H54 (cell line): ENCODE measurements at regions not wholly inside any gene's neighbourhood (a gene's known extent, or its start where the extent isn't known, plus 50 kb on each side); places are given as distances from the start of the nearest gene placed in this dataset.

Experiments used
- DNase-seq: peaks from one replicate; pipeline ENCODE4 v3.0.0; 2011; ENCODE audit warnings: low spot score, mixed read lengths; ENCODE audit not compliant: insufficient read length
- FAIRE-seq: peaks from 3 replicates; lab custom pipeline; 2011; peaks lifted over from hg19 to GRCh38; lab: Jason Lieb, UNC
- POLR2A ChIP-seq: IDR thresholded peaks from 2 replicates; pipeline ENCODE4 v1.6.1; 2011; ENCODE audit warnings: low read depth, mild to moderate bottlenecking, low read length

DNA sequence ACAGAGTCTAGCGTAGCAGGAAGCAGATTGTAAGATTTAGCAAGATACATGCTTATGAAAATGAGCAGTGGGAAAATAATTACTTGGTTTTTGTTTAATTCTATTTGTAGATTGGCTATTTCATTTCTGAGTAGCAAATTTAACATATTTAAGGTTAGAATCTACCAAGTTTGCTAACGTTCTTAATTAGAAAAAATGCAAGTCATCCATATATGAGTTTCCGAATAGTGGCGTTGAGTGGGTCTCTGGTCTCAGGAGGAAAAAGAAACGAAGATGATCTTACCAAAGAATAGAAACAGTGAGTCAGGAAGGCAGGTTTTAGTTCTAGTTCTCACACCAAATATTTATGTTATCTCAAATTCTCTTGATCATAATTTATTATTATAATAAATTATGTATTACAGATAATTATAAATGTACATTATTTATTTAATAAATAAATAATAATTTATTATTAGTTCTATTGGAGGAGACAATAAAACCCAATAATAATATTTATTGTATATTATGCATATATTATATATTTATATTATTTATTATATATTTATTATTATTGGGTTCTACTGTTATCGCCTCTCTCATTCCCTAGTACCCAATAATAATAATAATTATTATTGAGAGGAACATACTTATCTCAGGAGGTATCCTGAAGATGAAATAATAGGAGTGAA lies 194.3 kb upstream of the PITRM1 start:
- no peak for DNase-seq
- no peak for FAIRE-seq
- TF ChIP-seq POLR2A: no peak

DNA sequence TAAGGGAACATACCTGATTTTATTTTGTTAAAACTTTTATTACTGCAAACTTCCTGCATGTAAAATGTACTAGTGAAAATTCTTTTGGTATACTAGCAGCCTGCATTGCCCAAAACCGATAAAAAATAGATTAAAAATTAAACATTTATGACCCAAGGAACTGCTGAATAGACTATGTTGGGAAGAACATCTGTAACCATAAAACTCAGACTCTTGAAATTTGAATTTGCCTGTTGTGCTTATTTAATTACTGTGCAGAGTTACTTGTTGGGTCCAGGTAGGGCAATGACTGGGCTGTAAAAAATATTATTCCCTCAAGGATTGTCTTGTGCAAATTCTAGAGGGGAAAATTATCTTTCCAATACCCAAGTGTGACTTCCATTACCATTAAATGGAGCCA lies 193.5 kb upstream of the PITRM1 start:
- FAIRE-seq: no peak
- TF ChIP-seq POLR2A: no peak
- no peak for DNase-seq

DNA sequence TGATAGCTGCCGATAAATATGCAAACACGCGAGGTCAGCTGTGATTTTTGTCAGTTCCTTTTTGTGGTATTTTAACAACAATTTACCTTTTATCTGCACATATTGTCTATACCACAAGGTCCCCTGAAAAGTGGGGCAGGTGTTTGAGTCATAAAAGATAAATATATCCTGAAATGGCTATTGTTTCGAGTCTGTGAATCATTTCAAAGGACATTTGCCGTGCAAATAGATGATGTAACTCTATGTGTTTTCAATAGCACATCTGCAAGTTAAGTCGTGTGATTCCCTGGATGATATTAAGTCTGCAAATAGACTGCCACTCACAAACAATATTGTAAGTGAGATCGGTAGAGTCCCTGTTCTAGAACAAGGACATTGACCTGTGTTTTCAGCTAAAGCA lies 193.0 kb upstream of the PITRM1 start:
- TF ChIP-seq POLR2A: no peak
- DNase-seq: no peak
- no peak for FAIRE-seq

DNA sequence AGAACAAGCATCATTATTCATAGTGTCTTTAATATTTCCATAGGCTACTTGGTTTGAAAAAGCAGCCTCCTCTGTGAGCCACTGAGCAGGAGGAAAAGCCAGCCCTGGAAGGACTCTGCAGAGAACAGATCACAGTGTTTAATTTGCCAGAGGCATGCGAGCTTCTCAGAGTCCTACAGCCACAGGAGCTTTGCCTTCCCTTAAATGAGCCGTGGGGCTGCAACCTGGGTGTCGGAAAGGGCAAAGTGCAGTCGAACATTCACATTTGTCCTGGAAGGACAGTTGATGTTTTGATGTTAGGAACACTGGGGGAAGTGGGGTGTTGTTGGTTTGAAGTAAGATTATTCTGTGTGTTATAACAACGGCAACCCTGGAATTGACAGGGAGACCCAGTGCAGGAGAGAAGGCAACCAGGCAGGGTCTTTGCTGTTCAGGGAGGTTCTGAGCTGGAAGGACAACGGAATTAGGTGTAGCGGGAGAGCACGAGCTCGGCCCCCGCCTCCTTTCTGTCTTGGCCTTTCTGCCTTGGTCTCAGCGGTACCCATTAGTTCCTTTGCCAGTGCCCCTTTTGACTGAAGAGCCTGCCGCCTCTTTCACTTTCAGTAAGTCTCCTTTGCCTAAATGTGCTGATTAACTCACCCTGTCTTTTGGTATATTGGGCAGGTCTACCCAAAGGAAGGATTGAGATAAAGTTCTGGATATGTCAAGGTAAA lies 192.3 kb upstream of the PITRM1 start:
- no peak for DNase-seq
- no peak for TF ChIP-seq POLR2A
- no peak for FAIRE-seq

DNA sequence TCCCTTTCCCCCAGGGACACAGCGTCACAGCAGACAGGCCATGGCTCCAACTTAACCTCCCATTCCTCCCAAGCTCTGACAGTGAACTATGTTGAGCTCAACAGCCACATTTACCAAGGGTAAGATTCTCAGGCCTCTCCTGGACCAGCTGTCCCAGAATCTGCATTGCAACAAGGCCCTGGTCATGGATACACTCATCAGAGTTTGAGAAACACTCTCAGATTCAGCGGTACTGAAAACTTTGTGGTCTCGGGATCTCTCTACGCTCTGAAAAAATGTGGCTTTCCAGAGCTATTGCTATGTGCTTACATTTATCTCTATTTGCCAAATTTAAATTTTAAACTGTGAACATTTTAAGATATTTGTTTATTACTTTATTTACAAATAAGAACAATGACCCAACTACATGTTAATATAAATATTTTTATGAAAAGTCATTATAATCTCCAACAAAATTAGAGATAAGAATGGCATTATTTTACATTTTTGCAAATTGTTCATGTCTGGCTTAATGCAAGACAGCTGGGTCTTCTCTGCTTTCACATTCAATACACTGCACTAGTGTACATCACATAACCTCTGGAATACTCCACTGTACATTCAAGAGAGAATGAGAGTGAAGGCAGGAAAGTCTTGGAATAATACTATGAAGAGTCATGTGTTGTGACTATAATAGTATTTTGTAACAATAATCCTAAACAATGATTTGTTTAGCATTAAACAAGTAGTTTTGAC lies 190.9 kb upstream of the PITRM1 start:
- DNase-seq (no peak), FAIRE-seq (no peak)
- TF ChIP-seq POLR2A: no peak

DNA sequence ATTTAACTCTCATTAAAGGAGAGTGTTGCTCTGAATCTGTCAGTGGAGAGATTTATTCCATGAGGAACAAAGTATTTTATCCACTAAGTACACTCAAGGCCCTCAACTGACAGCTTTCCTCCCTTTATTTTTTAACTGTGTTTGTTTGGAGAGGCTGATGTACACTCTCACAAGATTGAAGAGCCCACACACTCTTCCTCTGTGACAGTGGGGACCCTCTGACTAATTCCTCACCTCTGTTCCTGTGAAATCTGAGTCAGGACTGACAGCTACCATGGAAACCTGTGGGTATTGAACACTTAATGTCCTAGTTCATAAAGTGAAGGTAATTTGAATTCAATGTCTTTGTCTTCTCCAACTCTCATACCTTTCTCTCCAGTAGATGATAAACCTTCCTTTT lies 189.8 kb upstream of the PITRM1 start:
- DNase-seq (no peak), FAIRE-seq (no peak)
- no peak for TF ChIP-seq POLR2A

DNA sequence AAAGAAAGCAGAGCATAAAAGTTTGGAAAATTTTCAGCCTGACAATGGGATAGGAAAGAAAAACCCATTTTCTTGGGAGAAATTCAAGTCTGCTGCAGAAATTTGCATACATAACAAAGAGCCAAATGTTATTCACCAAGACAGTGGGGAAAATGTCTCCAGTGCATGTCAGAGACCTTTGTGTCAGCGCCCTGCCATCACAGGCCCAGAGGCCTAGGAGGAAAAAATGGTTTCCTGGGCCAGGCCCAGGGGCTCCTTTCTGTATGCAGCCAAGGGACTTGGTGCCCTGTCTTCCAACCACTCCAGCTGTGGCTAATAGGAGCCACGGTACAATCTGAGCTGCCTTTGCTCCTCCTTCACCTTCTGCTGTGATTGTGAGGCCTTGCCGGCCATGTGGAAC lies 189.1 kb upstream of the PITRM1 start:
- no peak for DNase-seq
- no peak for FAIRE-seq
- no peak for TF ChIP-seq POLR2A

DNA sequence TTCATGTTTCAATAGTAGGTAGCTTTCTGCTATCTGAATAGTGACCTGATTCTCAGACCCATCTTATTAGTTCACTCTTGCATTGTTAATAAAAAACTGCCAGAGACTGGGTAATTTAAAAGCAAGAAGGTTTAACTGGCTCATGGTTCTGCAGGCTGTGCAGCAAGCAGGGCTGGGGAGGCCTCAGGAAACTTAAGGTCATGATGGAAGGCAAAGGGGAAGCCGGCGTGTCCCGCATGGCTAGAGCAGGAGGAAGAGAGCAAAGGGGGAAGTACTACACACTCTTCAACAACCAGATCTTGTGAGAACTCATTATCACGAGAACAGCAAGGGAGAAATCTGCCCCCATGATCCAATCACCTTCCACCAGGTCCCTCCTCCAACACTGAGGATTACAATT lies 185.2 kb upstream of the PITRM1 start:
- no peak for DNase-seq
- TF ChIP-seq POLR2A: no peak
- no peak for FAIRE-seq

DNA sequence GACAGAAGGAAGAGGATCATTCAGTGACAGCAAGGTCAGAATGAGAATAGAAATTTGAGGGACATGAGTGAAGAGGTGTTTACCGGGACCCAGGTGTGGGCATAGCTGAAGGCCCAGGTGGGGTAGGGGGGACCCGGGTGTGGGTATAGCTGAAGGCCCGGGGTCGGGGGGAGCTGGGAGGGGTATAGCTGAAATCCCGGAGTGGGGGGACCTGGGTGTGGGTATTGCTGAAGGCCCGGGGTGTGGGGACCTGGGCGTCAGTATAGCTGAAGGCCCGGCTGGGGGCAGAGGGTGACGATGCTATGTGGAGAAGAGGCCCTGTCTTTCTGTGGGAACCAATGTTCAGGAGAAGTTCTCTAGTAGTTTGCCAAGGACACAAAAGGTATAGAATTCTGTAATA lies 183.0 kb upstream of the PITRM1 start:
- FAIRE-seq (no peak), DNase-seq (no peak)
- no peak for TF ChIP-seq POLR2A

DNA sequence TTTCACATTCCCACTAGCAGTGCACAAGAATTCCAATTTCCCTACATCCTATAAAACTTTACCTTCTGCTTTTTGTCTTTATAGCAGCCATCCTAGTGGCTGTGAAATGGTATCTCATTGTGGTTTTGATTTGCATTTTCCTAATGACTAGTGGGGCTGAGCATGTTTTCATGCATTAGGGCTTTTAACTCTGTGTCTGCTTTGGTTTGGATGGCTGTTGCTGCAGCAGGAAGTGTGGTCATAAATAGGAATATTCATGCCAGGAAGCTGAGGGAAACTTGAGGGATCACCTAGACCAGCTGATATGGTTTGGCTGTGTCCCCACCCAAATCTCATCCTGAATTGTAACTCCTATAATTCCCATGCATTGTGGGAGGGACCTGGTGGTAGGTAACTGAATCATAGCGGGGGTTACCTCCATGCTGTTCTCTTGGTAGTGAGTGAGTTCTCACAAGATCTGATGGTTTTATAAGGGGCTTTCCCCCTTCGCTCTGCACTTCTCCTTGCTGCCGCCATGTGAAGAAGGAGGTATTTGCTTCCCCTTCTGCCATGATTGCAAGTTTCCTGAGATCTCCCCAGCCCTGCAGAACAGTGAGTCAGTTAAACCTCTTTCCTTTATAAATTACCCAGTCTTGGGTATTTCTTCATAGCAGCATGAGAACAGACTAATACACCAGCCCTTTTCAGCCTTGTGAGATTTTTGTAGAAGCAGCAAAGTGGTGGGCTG lies 181.8 kb upstream of the PITRM1 start:
- no peak for TF ChIP-seq POLR2A
- FAIRE-seq (no peak), DNase-seq (no peak)

DNA sequence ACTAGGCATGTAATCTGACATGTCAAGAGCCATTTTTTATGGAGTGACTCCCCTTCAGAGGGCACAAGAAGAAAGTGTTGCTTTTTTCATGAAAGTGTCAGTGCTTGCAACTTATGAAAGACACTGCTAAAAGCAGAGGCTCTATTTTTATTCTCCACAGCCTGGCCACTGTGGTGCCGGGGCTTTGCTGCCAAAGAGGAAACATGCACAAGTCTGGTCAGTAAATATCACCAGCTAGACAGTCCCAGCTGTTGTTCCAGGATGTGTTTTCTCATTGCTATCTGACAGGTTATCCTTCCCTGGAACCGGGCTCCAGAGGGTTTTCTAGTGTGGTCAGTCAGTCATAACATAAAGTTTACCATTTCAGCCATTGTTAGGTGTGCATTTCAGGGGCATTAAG lies 180.7 kb upstream of the PITRM1 start:
- DNase-seq: no peak
- no peak for FAIRE-seq
- TF ChIP-seq POLR2A: no peak

DNA sequence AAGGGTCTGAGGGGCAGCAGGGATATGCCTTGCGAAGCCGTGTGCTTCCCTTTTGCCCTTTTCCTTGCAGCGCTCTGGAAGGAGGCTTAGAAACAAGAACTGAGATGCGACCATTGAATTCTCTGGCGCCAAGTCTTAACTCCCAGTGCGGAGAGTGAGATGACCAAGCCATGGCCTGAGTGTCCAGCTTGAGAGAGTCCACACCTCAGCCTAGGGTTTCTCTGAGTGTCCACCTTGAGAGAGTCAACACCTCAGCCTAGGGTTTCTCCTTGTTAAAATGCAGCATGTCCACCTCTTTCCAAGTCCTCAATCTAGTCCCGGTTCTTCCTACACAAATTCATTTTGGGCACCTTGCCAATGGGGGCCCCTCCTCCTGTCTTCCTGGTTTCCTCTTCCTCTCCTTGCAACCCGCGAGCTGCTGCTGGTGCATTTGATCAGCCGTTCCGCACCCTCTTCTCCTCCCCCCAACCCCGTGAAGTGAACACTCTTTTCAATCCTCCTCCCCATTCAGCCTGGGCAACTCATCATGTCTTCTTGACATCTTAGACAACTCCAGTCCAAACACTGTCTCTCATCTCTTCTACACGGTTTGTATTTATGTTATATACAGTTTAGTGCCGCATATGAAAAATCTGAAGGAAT lies 178.2 kb upstream of the PITRM1 start:
- FAIRE-seq: no peak
- DNase-seq: no peak
- no peak for TF ChIP-seq POLR2A

DNA sequence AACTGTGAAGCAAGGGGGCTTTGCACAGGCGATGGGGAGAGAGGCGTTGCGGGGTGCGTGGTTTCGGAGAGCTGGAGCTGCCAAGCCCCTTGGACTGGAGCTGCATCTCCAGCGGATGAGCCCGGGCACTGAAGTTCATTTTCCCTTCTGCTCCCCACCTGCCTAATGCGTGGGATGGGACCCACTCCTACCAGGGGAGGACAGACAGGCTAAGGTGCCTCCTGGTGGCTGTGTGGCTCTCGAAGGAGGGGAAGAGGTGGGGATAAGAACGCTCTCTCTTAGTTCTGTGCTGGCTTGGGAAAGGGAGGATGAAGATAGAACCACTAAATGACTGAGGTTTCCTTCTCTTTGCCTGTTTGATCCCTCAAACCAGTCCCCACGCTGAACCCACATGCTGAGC lies 177.6 kb upstream of the PITRM1 start:
- DNase-seq: no peak
- no peak for FAIRE-seq
- no peak for TF ChIP-seq POLR2A
